ENCODE measurements at regions not wholly inside any gene's neighbourhood (a gene's known extent, or its start where the extent isn't known, plus 50 kb on each side); places are given as distances from the start of the nearest gene placed in this dataset.

GRCh38 chr16:79658301-79659033 is 57.9 kb upstream of the MAF start:
- no peak for DNase-seq (ENCODE audit: low spot score)

- no peak for DNase-seq (ENCODE audit: low spot score)
These were observed 56.1 kb upstream of the MAF start for GRCh38 chr16:79656553-79657115.

GRCh38 chr16:79653373-79653891 is 52.9 kb upstream of the MAF start:
- DNase-seq (ENCODE audit: low spot score), result no peak

GRCh38 chr16:79651363-79651762 is 50.8 kb upstream of the MAF start:
- no peak for DNase-seq (ENCODE audit: low spot score)

Measured in hematopoietic multipotent progenitor cell treated with erythropoietin and hydrocortisone succinate and interleukin-3 and kit ligand, for 15 days (in vitro differentiated cells).